NCI-H345 treated with DMSO at 0.1 percent for 48 hours (cell line): ENCODE measurements at regions not wholly inside any gene's neighbourhood (a gene's known extent, or its start where the extent isn't known, plus 50 kb on each side); places are given as distances from the start of the nearest gene placed in this dataset.

Experiments
- DNase-seq: peaks from one replicate; lab custom pipeline; 2025; ENCODE audit not compliant: unreplicated experiment; lab: John Stamatoyannopoulos, UW

DNA sequence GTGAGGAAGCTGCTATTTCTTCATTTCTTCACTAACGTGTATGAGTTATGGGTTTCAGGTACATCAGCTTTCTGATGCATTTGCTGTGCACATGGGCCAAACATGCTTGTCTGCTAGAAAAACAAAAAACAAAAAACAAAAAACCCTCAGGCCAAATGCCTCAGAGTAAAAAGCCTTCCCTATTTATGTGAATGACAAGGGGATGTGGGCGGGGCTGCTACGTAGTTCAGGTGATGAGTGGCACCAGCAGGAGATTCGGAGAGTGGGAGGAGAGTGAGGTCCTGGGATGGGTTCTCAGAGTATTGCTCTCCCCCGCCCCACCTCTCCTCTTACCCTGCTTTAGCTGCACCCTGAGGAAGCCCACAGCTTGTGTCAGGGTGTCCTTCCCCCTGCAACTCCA lies 596.8 kb upstream of the JAG1 start:
- DNase-seq, result no peak

- DNase-seq, result no peak
Measured at GRCh38 chr20:11271319-11271718, 597.5 kb upstream of the JAG1 start.

GRCh38 chr20:11271920-11272594 lies 598.3 kb upstream of the JAG1 start:
- DNase-seq, result no peak

DNA sequence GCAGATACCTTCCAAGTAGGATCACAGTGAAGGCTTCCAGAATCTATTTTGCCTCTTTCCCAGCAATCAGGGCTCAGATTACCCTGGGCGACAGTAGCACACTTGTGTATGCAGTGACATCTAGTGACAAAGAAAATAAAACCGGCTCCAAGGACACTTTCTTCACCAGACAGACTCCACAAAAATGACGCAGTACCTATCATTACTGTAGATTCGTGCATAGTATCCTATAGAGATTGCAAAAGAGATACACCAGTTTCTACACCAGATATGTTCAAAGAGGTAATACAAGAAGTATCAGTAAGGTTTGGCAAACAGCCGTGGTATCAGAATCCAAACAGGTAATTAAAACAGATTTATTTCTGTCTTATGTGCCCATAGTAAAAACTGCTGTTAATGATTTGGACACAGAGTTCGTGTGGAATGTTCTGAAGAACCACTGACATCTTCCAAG lies 600.4 kb upstream of the JAG1 start:
- DNase-seq, result peak; percentile 78

GRCh38 chr20:11275740-11276139 lies 601.9 kb upstream of the JAG1 start:
- DNase-seq, result no peak

DNA sequence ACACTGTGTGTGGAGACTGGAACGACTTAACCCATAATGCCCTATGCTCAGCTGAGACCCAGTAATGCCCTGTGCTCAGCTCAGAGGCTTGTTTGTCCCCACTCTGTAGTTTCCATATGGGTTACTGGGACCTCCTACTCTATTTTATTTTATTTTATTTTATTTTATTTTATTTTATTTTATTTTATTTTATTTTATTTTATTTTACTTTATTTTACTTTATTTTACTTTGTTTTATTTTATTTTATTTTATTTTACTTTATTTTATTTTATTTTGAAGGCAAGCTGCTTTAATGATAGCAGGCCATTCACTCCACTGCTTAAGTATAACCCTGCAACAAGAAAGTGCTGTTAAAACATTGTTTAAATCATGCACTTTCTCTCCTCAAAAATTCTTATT lies 603.4 kb upstream of the JAG1 start:
- no peak for DNase-seq

DNA sequence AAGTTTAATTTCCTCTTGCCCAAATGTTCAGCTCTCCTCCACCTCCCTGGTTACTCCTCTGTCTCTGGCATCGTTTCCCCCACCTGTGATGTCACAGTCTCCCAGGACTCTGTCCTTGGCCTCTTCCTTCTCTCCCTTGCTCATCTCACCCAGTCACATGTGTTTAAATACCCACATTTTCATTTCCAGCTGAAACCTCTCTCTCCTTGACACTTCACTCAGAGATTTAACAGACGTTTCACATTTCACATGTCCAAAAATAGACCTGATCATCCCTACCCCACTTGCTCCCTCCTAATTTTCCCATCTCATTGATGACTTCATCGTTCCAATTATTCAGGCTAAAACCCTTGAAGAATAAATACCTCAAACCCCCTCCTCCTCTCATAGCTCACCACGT lies 604.1 kb upstream of the JAG1 start:
- no peak for DNase-seq

DNA sequence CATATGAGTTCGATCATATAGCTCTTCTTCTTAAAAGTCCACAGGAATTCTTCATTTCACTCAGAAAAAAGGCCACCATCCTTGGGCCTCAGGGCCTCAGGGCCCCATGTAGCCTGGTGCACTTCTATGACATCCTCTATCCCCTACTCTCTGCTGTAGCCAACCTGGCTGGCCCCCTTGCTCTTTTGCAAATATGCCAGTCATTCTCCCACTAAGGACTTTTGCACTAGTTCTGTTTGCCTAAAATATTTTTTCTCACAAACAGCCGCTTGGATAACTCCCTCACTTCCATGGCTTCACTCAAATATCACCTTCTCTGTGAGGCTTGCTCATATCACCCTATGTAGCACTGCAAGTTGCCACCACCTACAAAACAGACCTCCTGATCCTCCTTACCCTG lies 604.7 kb upstream of the JAG1 start:
- DNase-seq, result no peak

GRCh38 chr20:11281240-11281639 lies 607.4 kb upstream of the JAG1 start:
- peak; percentile 9 for DNase-seq

- no peak for DNase-seq
Measured at GRCh38 chr20:11281768-11282167, 608.0 kb upstream of the JAG1 start.

GRCh38 chr20:11287126-11287525 lies 613.3 kb upstream of the JAG1 start:
- no peak for DNase-seq

GRCh38 chr20:11296221-11296620 lies 621.5 kb upstream of the BTBD3 start:
- DNase-seq, result no peak

DNA sequence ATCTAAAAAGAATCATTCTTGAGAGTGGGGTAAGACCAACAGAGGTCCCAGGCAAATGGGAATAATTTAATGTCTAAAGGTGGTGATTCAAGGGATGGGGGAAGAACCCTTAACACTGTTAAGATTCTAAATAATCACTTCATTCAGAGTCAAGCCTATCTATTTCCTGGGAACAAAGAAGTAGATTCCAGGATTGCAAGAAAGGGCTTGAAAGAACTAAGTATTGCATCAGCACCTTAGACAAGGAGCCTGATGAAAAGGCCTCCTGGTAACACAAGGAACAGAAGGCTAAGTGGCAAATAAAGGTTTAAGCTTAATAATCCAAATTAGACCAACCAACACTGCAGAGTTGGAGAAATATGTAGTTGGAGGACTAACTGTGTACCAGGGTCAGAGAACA lies 620.7 kb upstream of the BTBD3 start:
- no peak for DNase-seq

DNA sequence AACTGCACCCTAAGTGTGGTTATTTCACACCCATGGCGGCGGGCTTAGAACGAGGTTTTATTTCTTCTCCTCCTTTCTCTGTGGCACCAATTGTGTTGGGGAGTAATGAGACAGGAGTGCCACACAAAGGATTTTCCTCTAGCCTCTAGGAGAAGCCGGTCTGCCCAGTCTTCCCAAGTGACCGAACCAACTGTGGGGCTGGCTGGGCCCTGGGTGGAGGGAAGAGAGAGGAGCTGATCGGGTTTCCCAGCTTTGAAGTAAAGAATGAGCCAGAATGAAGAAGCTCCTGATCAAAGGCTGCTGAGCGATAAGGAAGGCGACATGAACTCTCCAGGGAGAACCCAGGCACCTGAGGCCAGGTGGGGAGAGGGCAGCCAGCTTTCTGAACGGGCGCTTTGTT lies 616.0 kb upstream of the BTBD3 start:
- no peak for DNase-seq

DNA sequence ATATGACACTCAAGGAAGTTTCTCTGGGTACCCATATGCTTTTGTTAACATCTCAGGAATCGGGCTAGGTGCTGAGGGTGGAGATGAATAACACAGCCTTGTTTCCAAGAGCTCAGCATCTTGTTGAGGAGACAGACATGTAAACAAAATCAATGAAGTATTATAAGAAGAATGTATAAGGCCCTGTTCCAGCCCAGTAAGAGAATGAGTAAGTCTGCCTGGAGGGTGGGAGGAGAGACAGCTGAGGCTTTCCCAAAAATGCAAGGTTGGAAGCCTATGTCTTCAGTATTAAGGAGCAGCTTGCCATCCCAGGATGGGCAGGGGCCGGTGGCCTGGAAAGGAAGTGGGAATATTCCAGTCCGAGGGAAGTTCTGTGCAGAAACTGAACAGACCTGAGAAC lies 615.3 kb upstream of the BTBD3 start:
- no peak for DNase-seq

DNA sequence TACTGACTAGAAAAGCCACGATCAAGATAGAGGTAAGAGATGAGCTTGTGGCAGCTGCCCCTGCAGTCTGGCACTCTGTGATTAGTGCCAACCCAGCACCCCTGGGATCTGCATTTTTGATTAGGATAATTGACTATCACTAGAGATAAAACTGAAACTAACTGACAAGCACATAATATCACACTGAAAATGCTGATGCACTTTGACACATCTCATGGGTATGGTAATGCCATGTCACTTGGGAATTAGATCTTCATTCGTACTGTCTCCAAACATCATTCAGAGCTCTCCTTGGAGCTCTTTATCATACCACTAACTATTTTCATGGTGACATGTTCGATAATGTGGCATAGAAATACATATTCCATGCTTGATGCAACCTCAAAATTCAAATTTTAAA lies 612.9 kb upstream of the BTBD3 start:
- no peak for DNase-seq

- DNase-seq, result no peak
Measured at GRCh38 chr20:11305406-11305805, 612.3 kb upstream of the BTBD3 start.

- DNase-seq, result no peak
Measured at GRCh38 chr20:11311659-11312224, 606.0 kb upstream of the BTBD3 start.

- no peak for DNase-seq
Measured at GRCh38 chr20:11315525-11315924, 602.2 kb upstream of the BTBD3 start.

GRCh38 chr20:11316244-11316643 lies 601.4 kb upstream of the BTBD3 start:
- no peak for DNase-seq

- no peak for DNase-seq
Measured at GRCh38 chr20:11320033-11320432, 597.7 kb upstream of the BTBD3 start.

DNA sequence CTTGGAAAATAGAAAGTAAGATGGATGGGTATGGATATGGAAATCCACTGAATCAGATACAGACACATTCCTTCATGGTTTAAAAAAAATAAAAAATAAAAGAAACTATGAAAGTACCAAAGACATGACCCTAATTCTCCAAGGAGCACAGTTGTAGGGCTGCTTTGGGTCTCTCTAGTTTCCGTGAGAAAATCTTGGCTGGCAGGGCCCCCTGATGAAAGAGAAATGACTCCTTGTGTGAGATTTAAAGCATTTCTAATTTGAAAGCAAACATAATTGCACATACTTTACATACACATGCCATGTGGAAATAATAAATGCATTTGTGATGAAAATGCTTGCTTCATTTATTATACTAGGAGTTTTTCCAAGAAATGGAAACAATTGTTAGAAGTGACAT lies 593.9 kb upstream of the BTBD3 start:
- DNase-seq, result no peak

DNA sequence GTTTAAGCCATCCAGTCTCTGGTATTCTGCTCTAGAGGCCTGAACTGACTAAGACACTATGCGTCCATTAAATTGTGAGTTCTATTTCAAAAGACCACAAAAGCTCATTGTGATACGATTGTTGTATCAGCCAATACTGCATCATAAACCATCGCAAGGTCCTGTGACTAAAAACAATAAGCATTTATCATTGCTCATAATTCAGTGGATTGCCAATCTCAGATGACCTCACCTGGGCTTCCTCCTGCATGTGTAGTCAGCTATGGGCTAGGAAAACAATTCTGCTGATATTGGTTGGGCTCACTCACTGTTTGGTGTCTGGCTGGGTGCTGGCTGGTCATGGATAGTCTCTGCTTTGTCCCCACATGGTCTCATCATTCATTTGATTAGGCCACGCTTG lies 592.7 kb upstream of the BTBD3 start:
- DNase-seq, result no peak
